ENCODE measurements at regions not wholly inside any gene's neighbourhood (a gene's known extent, or its start where the extent isn't known, plus 50 kb on each side); places are given as distances from the start of the nearest gene placed in this dataset.

- TF ChIP-seq CTCF (IDR thresholded peaks at IDR 0.05): no peak
- no peak for TF ChIP-seq POLR2A (IDR thresholded peaks at IDR 0.05)
These were observed 192.2 kb upstream of the FBXO11 start for GRCh38 chr2:48098539-48098938.
